ENCODE measurements at regions not wholly inside any gene's neighbourhood (a gene's known extent, or its start where the extent isn't known, plus 50 kb on each side); places are given as distances from the start of the nearest gene placed in this dataset.

DNA sequence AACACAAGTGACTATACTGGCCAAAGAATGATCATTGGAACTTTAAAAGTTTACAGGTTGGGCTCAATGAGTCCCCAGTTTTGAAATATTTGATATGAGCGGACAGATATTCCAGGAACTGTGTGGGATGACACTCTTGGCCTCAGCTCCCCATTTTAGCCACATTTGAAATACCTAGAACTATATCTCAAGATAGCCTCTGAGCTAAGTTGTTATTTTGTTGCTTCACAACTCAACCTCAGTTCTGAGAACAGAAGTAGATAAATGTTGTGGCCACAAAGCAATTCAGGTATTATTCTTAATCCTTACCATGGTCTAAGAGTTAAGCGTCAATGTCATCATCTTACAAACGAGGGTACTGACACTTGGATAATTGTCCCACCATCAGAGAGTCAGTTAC, 172.2 kb upstream of the SETBP1 start:
- TF ChIP-seq, protein P1, sequence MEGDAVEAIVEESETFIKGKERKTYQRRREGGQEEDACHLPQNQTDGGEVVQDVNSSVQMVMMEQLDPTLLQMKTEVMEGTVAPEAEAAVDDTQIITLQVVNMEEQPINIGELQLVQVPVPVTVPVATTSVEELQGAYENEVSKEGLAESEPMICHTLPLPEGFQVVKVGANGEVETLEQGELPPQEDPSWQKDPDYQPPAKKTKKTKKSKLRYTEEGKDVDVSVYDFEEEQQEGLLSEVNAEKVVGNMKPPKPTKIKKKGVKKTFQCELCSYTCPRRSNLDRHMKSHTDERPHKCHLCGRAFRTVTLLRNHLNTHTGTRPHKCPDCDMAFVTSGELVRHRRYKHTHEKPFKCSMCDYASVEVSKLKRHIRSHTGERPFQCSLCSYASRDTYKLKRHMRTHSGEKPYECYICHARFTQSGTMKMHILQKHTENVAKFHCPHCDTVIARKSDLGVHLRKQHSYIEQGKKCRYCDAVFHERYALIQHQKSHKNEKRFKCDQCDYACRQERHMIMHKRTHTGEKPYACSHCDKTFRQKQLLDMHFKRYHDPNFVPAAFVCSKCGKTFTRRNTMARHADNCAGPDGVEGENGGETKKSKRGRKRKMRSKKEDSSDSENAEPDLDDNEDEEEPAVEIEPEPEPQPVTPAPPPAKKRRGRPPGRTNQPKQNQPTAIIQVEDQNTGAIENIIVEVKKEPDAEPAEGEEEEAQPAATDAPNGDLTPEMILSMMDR (IDR thresholded peaks at IDR 0.05) = no peak
- no peak for TF ChIP-seq POLR2AphosphoS5 (IDR thresholded peaks at IDR 0.05)
- TF ChIP-seq POLR2A (IDR thresholded peaks at IDR 0.05) = no peak
- no peak for TF ChIP-seq EP300 (IDR thresholded peaks at IDR 0.05)
- H3K36me3 ChIP-seq = no peaks in the 10 kb centered on the region
- H3K4me3 ChIP-seq = no peak overlapping the region
- no peak overlapping the region for H3K27ac ChIP-seq
- no peaks in the 10 kb centered on the region for H3K27me3 ChIP-seq
- WGBS, 2 donors (ENCODE audit: low coverage in 1 of 2) = 92 to 97% methylated on average over 2 to 3 of the region's 3 CpGs
- H3K4me1 ChIP-seq = no peaks in the 10 kb centered on the region
- no peak for ATAC-seq
- no peaks in the 10 kb centered on the region for H3K9me3 ChIP-seq

DNA sequence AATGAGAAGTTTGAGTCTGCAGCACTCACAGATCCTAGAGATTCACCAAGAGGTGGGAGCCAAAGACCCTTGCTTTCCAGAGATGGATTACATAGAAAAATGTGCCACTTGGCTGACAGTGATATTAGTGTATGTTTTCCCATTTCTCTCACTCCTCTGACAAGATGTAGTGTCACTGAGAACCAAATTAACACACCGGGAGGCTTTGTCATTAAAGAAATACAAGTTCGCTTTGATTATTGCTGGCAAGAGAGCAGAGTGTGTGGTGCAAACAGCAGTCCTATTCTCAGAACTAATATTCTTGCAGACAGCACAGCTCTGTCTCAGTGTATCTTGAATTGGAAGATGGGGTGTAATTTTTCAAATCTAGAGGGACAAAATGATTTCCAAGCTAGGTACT, 171.6 kb upstream of the SETBP1 start:
- Histone ChIP-seq H3K9me3 (no peaks in the 10 kb centered on the region), H3K4me1 (peaks cover 0 to 3% (median 0%) of the 10 kb centered on the region in 3 donors), H3K36me3 (no peaks in the 10 kb centered on the region), H3K27me3 (no peaks in the 10 kb centered on the region), H3K27ac (no peak overlapping the region), H3K4me3 (no peak overlapping the region)
- no peak for ATAC-seq
- 75 to 92% methylated on average over 2 of the region's 2 CpGs for WGBS, 2 donors (ENCODE audit: low coverage in 1 of 2)
- TF ChIP-seq, protein P1 (IDR thresholded peaks at IDR 0.05) = no peak
- TF ChIP-seq EP300 (IDR thresholded peaks at IDR 0.05) = no peak
- no peak for TF ChIP-seq POLR2AphosphoS5 (IDR thresholded peaks at IDR 0.05)
- TF ChIP-seq POLR2A (IDR thresholded peaks at IDR 0.05) = no peak

DNA sequence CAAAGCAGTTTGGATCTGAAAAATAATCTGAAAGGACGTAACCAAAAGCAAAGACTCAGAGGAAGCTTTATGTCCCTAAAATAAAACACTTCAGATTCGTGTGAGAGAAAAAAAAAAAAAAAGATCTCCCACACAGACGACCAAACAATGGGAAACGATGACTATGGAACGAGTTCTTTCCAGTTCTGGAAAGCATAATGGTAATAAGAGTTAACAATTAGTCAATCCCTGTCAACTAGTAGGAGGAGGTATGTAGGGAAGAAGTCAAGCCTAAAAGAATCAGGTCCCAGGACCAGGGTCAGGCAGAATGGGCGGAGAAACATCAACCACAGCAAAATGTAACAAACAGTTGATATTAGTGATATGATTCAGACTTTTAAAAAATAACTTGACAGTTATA, 170.3 kb upstream of the SETBP1 start:
- no peaks in the 10 kb centered on the region for H3K27me3 ChIP-seq
- no peak for ATAC-seq
- TF ChIP-seq, protein P1 (IDR thresholded peaks at IDR 0.05) = no peak
- TF ChIP-seq EP300 (IDR thresholded peaks at IDR 0.05) = no peak
- TF ChIP-seq POLR2AphosphoS5 (IDR thresholded peaks at IDR 0.05) = no peak
- TF ChIP-seq POLR2A (IDR thresholded peaks at IDR 0.05) = no peak
- H3K9me3 ChIP-seq = no peaks in the 10 kb centered on the region
- peaks cover 0 to 8% (median 0%) of the 10 kb centered on the region in 3 donors for H3K4me1 ChIP-seq
- WGBS, 2 donors (ENCODE audit: low coverage in 1 of 2) = 8 to 35% methylated on average over 2 to 6 of the region's 6 CpGs
- H3K36me3 ChIP-seq = no peaks in the 10 kb centered on the region
- H3K4me3 ChIP-seq = no peak overlapping the region
- H3K27ac ChIP-seq = no peak overlapping the region

DNA sequence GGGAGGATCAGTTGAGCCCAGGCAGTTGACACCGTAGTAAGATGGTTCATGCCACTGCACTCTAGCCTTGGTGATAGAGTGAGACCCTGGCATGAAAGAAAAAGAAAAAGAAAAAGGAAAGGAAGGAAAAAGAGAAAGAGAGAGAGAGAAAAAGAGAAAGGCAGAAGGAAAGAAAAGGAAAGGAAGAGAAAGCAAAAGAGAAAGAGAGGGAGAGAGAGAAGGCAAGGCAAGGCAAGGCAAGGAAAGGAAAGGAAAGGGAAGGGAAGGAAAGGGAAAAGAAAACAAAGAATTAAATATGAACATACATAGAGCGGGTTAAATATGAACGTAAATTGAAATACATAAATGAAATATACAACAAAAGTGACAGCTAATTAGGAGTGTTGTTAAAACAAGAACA, 167.5 kb upstream of the SETBP1 start:
- H3K4me1 ChIP-seq = peaks cover 0 to 8% (median 0%) of the 10 kb centered on the region in 3 donors
- WGBS, 2 donors (ENCODE audit: low coverage in 1 of 2) = 100% methylated on average over 1 to 2 of the region's 3 CpGs
- TF ChIP-seq POLR2AphosphoS5 (IDR thresholded peaks at IDR 0.05) (no peak), POLR2A (IDR thresholded peaks at IDR 0.05) (no peak), EP300 (IDR thresholded peaks at IDR 0.05) (no peak)
- TF ChIP-seq, protein P1 (IDR thresholded peaks at IDR 0.05) = no peak
- H3K36me3 ChIP-seq = no peaks in the 10 kb centered on the region
- no peaks in the 10 kb centered on the region for H3K9me3 ChIP-seq
- no peak overlapping the region for H3K27ac ChIP-seq
- ATAC-seq = no peak
- no peak overlapping the region for H3K4me3 ChIP-seq
- H3K27me3 ChIP-seq = no peaks in the 10 kb centered on the region

DNA sequence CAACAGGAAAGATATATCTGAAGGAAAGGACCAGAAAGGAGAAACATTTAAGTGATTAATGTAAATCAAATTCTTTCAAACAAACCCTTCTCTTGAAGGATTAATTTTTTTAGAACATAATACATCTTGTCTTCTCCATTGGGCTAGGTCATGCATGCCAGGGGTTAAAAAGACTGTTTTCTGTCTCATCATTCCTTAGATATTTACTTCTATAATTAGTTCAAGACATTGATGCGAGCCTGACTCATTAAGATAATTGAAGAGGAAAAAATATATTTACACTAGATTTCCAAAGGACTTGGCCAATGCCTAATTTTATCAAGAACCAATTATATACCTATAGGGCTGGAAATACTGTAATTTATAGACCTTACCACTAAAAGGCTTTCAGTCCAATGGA, 166.6 kb upstream of the SETBP1 start:
- WGBS, 2 donors (ENCODE audit: low coverage in 1 of 2) = 23 to 27% methylated on average over 1 of the region's 1 CpG
- ATAC-seq = no peak
- TF ChIP-seq EP300 (IDR thresholded peaks at IDR 0.05) = no peak
- TF ChIP-seq, protein P1 (IDR thresholded peaks at IDR 0.05) = no peak
- no peak for TF ChIP-seq POLR2AphosphoS5 (IDR thresholded peaks at IDR 0.05)
- no peak for TF ChIP-seq POLR2A (IDR thresholded peaks at IDR 0.05)
- H3K27ac ChIP-seq = no peak overlapping the region
- H3K9me3 ChIP-seq = no peaks in the 10 kb centered on the region
- H3K4me1 ChIP-seq = peaks cover 0 to 8% (median 0%) of the 10 kb centered on the region in 3 donors
- no peaks in the 10 kb centered on the region for H3K36me3 ChIP-seq
- H3K27me3 ChIP-seq = no peaks in the 10 kb centered on the region
- H3K4me3 ChIP-seq = no peak overlapping the region

All from gastroesophageal sphincter (tissue), 4 donors.